HG02852 (cell line): ENCODE measurements at regions not wholly inside any gene's neighbourhood (a gene's known extent, or its start where the extent isn't known, plus 50 kb on each side); places are given as distances from the start of the nearest gene placed in this dataset.
"Not testable (repeated sequence)": the region's sequence is repeated elsewhere in the genome, so short reads cannot be mapped to it uniquely, and the experiment has no call there.

Experiments
- ATAC-seq: cut with Tn5 transposase; IDR thresholded peaks from one replicate; pipeline ENCODE4 v1.9.1; 2021; ENCODE audit warnings: mild to moderate bottlenecking, moderate library complexity; ENCODE audit not compliant: unreplicated experiment

- no peak for ATAC-seq
These were observed 62.9 kb downstream of the ACKR3 start for GRCh38 chr2:236632295-236633218.

DNA sequence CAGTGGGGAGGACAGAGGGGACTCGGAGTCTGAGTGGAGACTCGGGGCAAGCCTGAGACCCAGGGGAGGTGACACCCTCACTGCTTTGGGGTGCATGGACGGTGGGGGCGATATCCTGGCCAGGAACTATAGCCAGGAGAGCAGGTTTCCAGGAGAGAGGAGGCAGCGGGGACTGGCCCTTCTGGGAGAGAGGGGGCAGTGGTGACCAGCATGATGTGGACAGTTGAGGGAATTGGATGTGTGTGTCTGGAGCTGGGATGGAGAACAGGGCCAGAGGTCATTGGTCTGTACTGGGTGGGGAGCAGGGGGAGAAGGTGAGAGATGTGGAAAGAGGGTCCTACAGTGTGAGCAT lies 63.6 kb downstream of the ACKR3 start:
- no peak for ATAC-seq

DNA sequence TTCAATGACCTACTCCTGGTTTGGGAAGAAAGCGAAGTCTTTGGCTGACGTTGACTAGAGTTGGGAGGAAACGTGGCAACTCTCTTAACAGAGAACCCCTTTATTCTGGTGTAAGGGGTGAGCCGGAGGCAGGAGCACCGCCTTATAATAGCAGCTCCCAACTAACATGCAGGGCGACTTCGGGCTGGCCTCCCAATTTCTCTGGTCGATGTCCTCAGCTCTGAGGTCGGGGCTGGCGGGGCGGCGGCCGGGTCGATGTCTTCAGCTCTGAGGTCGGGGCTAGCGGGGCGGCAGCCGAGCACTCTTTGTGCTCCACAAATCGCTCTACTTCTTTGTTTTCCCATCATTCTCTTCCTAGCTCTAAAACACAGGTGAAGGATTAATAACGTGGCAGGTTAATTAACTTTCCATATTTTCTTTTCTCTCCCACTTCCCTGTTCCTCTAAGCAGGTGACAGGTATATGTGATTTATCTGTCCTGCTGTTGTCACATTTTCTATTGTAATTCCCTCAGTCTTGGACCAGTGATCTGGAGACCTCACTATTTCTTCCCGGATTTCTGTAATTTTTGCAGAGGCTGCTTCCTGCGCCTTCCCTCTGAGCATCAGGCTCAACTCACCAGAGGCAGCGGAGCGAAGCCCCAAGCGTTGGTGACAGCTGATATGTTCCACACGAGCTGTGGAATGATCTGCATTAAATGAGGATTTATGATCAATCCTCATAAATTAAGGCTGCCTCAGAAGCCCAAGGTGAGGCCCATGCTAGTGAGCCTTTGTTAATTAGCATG lies 64.3 kb downstream of the ACKR3 start:
- no peak for ATAC-seq

DNA sequence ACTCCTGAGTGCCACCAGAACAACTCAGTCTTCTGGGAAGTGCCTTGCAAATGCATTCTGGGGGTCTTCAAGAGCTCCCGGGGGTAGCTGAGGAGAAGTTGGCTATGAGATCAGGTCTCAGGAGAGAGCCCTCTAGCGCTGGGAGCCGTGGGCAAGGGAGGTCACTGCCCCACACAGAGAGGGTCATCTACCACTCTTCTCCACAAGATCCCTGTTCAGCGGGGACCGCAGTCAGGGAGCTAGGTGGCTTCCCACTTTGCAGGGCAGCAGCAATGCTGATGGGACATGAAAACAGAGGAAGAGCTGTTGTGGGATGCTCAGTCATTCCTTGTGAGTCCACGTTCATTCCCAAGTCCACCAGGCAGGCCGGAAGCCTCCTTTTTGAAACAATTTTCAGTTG lies 66.6 kb downstream of the ACKR3 start:
- ATAC-seq, result no peak

DNA sequence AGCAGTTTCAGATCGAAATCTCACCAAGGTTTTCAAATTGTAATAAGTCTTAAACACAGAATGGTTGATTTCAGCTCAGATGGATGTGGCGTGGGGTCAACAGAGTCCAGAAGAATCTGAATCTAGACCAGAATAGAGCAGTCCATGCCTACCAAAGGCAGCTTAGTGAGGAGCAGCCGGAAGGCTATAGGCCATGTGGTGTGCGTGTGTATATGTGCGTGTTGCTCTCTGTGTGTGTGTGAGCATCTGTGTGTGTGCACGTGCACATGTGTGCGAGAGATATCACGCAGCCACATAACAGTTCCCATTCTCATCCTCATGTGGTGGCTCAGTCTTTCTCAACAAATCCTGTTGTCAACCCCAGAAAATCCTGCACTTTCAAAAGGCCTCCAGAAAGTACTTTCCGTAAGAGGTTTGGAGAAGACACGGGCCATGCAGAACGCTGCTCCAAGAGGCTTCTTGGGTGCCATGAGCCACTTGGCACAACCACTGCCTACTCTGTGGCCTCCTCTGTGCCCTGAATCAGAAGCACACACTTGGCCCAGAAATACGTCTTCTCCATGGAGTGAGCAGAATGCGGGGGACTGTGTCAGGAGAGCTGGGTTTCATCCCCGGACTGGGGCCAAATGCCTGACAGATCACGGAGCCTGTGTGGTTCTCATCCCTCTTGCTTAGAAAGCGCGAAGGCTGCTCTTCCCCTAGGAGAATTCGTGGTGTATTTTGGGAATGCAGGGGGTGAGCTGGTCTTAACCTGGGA lies 67.3 kb downstream of the ACKR3 start:
- no peak for ATAC-seq

GRCh38 chr2:236637686-236638569 lies 68.3 kb downstream of the ACKR3 start:
- ATAC-seq, result no peak

DNA sequence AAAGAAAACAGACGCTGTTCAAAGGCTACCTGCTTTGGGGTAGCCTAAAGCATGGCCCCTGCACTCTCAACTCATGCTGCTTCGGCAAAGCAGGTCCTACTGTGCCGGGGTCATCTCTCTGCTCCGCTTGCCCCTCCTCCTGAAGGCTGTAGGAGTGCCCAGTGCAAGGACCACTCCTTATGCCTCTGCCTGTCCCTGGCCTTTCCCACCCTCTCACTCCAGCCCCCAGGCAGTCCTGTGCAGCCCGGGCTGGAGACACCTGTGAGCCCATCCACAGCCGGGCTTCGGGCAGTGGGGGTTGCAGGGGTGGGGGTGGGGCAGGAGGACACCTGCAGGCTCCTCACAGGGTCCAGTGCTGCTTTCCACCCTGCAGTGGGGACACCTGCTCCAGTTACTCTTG lies 69.1 kb downstream of the ACKR3 start:
- ATAC-seq, result no peak

DNA sequence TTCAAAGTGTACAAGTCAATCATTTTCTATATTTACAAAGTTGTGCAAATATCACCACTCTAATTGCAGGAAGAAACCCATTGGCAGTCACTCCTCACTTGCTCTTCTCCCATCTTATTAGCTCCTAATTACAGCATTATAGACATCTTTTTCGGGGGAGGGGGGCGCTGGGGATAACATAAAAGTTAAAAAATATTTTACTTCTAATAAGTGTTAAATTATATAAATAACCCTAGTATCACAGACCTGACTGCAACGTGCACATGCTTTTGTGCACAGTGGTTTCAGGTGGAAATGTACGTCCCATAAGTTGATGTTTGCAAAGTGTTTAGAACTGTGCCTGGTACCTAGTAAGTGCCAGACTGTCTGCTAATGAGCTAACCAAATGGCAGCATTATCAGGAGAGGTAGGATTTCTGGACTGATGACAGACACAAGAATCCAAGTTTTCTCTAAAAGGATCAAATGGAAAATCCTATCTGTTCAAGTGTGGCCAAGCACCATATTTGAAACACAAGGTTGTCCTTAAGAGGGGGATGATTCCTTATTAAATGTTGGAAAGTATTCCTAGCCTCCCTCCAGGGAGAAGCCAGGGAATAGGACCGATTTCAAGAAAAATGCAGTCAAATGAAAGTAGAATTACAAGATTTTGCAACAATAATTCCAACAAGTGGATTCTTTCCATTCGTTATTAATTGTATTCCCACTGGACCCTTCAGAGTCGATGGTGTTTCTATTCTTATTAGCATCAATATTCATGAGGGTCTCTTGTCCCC lies 70.0 kb downstream of the ACKR3 start:
- no peak for ATAC-seq

DNA sequence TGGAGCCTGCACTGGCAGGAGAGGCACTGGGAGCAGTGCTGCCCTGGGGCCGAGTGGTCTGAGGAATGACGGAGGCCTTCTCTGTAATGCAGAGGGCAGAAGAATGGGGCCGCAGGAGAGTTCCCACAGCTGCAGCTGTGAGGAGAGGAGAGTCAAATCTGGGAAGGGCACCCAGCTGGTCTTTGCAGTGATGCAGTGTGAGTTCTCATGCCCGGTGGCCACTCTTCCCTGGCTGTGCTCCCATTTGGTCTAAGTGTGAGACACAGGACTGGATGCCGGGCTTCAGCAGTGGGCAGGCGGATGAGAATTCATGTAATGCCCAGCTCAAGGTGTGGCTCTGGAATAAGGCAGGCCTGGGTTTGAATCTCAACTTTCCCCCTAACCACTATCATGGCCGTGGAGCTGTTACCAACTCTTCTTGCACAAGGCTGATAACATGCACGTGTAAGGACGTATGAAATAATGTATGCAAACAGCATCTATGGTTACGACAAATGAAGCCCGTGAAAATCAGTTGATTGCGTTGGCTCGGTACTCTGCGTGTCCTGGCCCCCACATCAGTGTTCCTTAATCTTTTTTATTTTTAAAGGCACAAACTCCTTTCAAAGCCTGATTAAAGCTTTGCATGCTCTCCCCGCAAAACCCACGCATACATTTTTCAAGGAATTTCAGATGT lies 71.6 kb downstream of the ACKR3 start:
- no peak for ATAC-seq

- no peak for ATAC-seq
These were observed 72.5 kb downstream of the ACKR3 start for GRCh38 chr2:236642125-236642524.

DNA sequence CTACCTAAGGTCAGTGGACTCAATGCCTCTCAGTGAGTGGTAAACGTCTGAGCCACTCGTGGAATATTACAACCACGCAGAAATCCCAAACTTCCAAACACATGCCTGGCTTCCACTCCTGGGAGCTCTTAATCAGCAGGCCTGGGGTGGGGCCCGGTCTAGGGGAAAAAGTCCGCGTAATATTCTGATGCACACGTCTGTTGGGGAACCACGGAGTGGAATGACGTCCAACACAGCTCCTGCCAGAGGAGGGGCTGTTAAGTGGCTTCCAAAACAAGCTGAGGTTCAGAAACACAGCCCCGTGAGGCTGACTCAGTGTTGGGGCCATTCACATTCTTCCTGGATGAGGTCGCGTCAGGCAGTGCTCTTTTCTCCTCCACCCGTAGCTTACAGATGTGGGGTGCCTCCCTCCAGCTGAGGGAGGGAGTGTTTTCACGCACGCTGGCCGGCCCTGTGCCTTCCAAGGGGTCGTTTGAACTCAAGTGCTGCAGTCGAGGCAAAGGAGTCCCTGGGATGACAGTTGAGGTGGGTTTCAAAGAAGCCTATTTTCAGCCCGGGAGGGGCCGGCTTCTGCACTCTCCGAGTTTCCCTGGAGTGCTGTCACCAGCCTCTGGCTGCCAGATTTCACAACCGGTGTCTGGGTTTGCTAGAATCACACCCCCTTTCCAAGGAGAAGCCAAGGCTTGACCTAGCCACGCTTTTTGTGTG lies 73.1 kb downstream of the ACKR3 start:
- no peak for ATAC-seq

DNA sequence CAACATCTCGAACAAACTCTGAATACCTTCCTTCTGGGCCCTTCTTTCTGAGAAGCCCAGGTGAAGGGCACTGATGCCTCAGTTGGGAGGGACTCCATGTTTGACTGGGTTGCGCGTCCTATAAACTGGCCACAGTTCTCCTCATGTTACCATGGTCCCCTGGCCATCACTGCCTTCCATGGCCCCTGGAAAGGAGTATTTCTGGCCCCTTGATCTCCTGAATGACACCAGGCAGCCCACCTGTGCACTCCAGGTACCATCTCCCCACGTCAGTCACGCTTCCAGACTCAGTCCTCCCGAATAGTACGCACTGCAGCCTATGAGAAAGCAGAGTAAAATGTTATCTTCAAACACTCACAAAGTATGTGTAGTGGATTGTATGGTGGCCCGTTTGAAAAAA lies 73.9 kb downstream of the ACKR3 start:
- no peak for ATAC-seq

DNA sequence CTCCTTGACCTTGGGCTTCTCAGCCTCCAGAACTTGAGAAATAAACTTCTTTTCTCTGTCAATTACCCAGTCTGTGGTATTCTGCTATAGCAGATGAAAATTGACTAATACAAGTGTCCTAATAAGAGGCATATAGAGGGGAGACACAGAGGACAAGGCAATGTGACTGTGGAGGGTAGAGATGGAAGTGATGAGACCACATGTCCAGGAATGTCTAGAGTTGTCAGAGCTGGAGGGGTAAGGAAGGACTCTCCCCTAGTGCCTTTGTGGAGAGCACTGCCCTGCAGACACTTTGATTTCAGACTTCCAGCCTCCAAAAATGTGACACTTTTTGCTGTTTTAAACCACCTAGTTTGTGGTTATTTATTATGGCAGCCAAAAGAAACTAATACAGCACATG lies 74.4 kb downstream of the ACKR3 start:
- no peak for ATAC-seq

DNA sequence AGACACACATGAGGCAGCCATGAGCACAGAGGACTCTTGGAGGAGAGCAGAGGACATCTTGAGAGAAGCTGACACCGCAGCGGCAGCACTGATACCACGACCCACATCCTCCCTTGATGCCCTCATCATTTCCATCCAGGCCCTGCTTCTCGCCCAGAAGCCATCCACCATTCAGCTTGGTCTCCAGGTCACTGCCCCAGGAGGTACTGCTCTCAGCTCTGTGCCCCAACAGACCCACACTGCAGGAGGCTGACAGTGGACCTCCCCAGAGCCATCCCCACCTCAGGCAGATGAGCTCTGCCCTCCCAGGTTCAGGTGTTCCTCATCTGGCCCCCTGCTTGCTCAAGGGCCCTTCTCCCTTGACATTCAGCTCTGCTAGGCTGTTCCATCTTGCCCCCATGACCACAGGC lies 74.9 kb downstream of the ACKR3 start:
- ATAC-seq, result no peak

GRCh38 chr2:236645141-236645540 lies 75.5 kb downstream of the ACKR3 start:
- not testable (repeated sequence) for ATAC-seq

DNA sequence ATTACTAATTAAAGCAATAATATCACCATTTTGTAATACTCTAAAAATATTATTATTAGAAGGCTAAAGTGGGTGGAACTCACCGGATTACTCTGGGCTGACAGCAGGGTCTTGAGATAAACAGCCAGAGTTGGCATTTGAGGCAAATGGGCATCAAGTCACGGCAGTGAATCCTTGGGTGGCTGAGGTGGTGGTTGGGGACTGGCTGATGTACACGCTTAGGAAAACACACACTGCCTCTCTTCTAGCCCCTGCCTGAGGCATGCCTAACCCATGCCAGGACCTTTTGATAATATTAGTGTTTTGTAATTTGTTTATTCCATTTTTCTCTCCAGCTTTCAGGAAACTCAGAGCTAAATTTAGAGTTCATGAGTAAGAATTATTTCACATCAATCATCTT lies 76.8 kb downstream of the ACKR3 start:
- no peak for ATAC-seq

DNA sequence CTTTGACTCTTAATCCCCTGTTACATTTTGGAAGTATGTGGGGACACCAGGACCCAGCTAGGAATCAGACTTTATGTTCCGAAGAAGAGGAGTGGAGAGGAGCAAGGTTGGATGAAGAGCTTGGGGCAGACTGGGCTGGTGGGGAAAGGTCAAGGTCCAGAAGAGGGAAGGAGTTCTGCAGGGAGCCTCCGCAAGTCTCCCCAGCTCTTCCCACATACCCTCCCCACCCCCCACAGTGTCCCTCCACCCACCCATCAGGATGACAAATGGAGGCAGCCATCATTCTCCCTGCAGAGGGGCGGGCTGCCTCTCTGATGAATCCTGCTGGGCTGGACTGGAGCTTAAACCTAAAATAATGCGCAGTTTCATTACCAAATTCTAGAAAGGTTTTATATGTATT lies 77.2 kb downstream of the ACKR3 start:
- ATAC-seq, result no peak

DNA sequence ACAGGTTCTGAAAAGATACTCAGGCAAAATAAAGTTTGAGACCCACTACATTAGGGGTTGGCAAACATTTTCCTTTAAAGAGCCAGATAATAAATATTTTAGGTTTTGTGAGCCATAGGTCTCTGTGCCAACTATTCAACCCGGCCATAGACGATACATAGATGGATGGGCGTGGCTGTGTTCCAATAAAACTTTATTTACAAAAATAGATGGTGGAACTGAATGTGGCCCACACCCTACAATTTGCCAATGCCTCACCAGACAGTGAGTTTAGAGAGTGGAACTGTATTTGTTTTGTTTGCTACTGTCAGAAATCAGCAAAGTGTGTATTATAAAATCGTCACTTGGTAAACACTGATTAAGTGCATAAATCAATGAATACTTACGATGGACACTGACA lies 78.0 kb downstream of the ACKR3 start:
- ATAC-seq, result no peak

GRCh38 chr2:236653863-236654262 lies 84.2 kb downstream of the ACKR3 start:
- no peak for ATAC-seq
